Liver (tissue), 3 donors: ENCODE measurements at regions not wholly inside any gene's neighbourhood (a gene's known extent, or its start where the extent isn't known, plus 50 kb on each side); places are given as distances from the start of the nearest gene placed in this dataset.

Experiments
- EGR1 ChIP-seq, 2 donors: IDR thresholded peaks; 2 replicates each; pipeline ENCODE4 v1.6.1; 2016 to 2018; ENCODE audit warnings: antibody characterized with exemption in 2 of 2, low read depth in 2 of 2
- FOXA1 ChIP-seq: IDR thresholded peaks from 2 replicates; pipeline ENCODE4 v1.6.1; 2016; ENCODE audit warnings: antibody characterized with exemption
- GABPA ChIP-seq, 2 donors: IDR thresholded peaks in 1 of 2; conservative IDR thresholded peaks in 1 of 2; 2 replicates each; pipeline ENCODE4 v1.6.1; 2016; ENCODE audit warnings: antibody characterized with exemption in 2 of 2, mild to moderate bottlenecking in 1 of 2, moderate library complexity in 1 of 2
- SP1 ChIP-seq: IDR thresholded peaks from 2 replicates; pipeline ENCODE4 v1.6.1; 2018; ENCODE audit warnings: antibody characterized with exemption, mild to moderate bottlenecking
- TAF1 ChIP-seq: conservative IDR thresholded peaks from 2 replicates; pipeline ENCODE4 v1.6.1; 2016; ENCODE audit warnings: antibody characterized with exemption, mild to moderate bottlenecking
- YY1 ChIP-seq: IDR thresholded peaks from 2 replicates; pipeline ENCODE4 v1.6.1; 2016; ENCODE audit warnings: antibody characterized with exemption, mild to moderate bottlenecking
- TF ChIP-seq, protein P1 (sequence below): IDR thresholded peaks from 2 replicates; pipeline ENCODE4 v1.6.1; 2016; ENCODE audit warnings: antibody characterized with exemption, mild to moderate bottlenecking
- TF ChIP-seq, protein P2 (sequence below): fragments of 150-350 bp; IDR thresholded peaks from 2 replicates; pipeline ENCODE4 v1.5.1; 2017; ENCODE audit warnings: improper control_type of control experiment, low read depth, low read length; ENCODE audit not compliant: missing input control
- TF ChIP-seq, protein P3 (sequence below): IDR thresholded peaks from 2 replicates; pipeline ENCODE4 v1.6.1; 2016; ENCODE audit warnings: antibody characterized with exemption
- TF ChIP-seq, protein P4 (sequence below): IDR thresholded peaks from 2 replicates; pipeline ENCODE4 v1.6.1; 2016; ENCODE audit warnings: antibody characterized with exemption
- donor health status: healthy.
- donor health status: healthy.

DNA sequence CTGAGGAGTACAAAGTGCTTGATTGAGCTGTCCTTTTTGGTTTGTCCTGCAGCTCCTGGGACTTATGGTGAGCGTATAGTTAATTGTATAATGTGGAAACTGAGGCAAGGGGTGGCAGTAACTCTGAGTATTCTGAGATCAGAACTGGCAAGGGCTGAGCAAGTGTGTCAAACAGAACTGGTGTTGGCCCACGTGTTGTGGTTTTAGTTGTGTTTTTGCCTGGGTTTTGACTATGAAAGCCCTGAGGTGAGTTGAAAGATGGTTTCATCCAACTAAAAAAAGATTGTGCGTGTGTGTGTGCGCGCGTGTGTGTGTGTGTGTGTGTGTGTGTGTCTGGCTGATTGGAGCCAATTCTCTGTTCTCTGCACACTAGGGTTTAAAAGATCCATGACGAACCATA, 154.1 kb downstream of the EDEM1 start:
- TF ChIP-seq, protein P1, sequence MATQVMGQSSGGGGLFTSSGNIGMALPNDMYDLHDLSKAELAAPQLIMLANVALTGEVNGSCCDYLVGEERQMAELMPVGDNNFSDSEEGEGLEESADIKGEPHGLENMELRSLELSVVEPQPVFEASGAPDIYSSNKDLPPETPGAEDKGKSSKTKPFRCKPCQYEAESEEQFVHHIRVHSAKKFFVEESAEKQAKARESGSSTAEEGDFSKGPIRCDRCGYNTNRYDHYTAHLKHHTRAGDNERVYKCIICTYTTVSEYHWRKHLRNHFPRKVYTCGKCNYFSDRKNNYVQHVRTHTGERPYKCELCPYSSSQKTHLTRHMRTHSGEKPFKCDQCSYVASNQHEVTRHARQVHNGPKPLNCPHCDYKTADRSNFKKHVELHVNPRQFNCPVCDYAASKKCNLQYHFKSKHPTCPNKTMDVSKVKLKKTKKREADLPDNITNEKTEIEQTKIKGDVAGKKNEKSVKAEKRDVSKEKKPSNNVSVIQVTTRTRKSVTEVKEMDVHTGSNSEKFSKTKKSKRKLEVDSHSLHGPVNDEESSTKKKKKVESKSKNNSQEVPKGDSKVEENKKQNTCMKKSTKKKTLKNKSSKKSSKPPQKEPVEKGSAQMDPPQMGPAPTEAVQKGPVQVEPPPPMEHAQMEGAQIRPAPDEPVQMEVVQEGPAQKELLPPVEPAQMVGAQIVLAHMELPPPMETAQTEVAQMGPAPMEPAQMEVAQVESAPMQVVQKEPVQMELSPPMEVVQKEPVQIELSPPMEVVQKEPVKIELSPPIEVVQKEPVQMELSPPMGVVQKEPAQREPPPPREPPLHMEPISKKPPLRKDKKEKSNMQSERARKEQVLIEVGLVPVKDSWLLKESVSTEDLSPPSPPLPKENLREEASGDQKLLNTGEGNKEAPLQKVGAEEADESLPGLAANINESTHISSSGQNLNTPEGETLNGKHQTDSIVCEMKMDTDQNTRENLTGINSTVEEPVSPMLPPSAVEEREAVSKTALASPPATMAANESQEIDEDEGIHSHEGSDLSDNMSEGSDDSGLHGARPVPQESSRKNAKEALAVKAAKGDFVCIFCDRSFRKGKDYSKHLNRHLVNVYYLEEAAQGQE: no peak
- TF ChIP-seq, protein P2, sequence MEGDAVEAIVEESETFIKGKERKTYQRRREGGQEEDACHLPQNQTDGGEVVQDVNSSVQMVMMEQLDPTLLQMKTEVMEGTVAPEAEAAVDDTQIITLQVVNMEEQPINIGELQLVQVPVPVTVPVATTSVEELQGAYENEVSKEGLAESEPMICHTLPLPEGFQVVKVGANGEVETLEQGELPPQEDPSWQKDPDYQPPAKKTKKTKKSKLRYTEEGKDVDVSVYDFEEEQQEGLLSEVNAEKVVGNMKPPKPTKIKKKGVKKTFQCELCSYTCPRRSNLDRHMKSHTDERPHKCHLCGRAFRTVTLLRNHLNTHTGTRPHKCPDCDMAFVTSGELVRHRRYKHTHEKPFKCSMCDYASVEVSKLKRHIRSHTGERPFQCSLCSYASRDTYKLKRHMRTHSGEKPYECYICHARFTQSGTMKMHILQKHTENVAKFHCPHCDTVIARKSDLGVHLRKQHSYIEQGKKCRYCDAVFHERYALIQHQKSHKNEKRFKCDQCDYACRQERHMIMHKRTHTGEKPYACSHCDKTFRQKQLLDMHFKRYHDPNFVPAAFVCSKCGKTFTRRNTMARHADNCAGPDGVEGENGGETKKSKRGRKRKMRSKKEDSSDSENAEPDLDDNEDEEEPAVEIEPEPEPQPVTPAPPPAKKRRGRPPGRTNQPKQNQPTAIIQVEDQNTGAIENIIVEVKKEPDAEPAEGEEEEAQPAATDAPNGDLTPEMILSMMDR: no peak
- TF ChIP-seq, protein P3, sequence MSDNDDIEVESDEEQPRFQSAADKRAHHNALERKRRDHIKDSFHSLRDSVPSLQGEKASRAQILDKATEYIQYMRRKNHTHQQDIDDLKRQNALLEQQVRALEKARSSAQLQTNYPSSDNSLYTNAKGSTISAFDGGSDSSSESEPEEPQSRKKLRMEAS: no peak
- TF ChIP-seq, protein P4, sequence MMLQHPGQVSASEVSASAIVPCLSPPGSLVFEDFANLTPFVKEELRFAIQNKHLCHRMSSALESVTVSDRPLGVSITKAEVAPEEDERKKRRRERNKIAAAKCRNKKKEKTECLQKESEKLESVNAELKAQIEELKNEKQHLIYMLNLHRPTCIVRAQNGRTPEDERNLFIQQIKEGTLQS: no peak
- no peak for TF ChIP-seq SP1
- TF ChIP-seq EGR1 (IDR thresholded peaks at IDR 0.05; ENCODE audit: low read depth in 2 of 2): no peak
- no peak for TF ChIP-seq GABPA (IDR thresholded peaks at IDR 0.05 in 1 of 2, conservative IDR thresholded peaks at IDR 0.05 in 1 of 2)
- TF ChIP-seq YY1: no peak
- no peak for TF ChIP-seq TAF1
- no peak for TF ChIP-seq FOXA1
